ENCODE measurements at regions not wholly inside any gene's neighbourhood (a gene's known extent, or its start where the extent isn't known, plus 50 kb on each side); places are given as distances from the start of the nearest gene placed in this dataset.

GRCh38 chr2:71777946-71778345, 324.6 kb downstream of the DYSF start:
- Mint-ChIP-seq H3K9me3 (no peaks in the 10 kb centered on the region), H3K27ac (no peak overlapping the region), H3K36me3 (no peaks in the 10 kb centered on the region), H3K4me3 (no peak overlapping the region), H3K4me1 (ENCODE audit: low read depth in 2 of 2) (no peaks in the 10 kb centered on the region), H3K27me3 (peaks cover 16 to 42% of the 10 kb centered on the region in 2 donors)
- no peak for DNase-seq (ENCODE audit: low spot score)
- ATAC-seq, result no peak

GRCh38 chr2:71776227-71776626, 322.9 kb downstream of the DYSF start:
- Mint-ChIP-seq H3K27me3 (peaks cover 12 to 35% of the 10 kb centered on the region in 2 donors), H3K27ac (no peak overlapping the region), H3K4me3 (no peak overlapping the region), H3K36me3 (no peaks in the 10 kb centered on the region), H3K4me1 (ENCODE audit: low read depth in 2 of 2) (no peaks in the 10 kb centered on the region), H3K9me3 (no peaks in the 10 kb centered on the region)
- DNase-seq (ENCODE audit: low spot score), result no peak
- ATAC-seq, result no peak

DNA sequence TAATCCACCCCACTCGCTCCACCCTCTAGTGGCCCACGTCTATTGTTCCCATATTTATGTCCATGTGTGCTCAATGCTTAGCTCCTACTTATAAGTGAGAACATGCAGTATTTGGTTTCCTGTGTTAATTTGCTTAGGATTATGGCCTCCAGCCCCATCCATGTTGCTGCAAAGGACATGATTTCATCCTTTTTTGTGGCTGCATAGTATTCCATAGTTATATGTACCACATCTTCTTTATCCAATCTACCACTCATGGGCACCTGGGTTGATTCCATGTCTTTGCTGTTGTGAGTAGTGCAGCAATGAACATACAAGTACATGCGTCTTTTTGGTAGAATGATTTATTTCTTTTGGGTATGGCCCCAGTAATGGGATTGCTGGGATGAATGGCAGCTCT, 319.9 kb downstream of the DYSF start:
- Mint-ChIP-seq H3K9me3 (no peaks in the 10 kb centered on the region), H3K36me3 (no peaks in the 10 kb centered on the region), H3K27ac (no peak overlapping the region), H3K4me1 (ENCODE audit: low read depth in 2 of 2) (no peaks in the 10 kb centered on the region), H3K4me3 (no peak overlapping the region), H3K27me3 (peaks cover 6 to 22% of the 10 kb centered on the region in 2 donors)
- DNase-seq (ENCODE audit: low spot score), result no peak
- ATAC-seq, result no peak

DNA sequence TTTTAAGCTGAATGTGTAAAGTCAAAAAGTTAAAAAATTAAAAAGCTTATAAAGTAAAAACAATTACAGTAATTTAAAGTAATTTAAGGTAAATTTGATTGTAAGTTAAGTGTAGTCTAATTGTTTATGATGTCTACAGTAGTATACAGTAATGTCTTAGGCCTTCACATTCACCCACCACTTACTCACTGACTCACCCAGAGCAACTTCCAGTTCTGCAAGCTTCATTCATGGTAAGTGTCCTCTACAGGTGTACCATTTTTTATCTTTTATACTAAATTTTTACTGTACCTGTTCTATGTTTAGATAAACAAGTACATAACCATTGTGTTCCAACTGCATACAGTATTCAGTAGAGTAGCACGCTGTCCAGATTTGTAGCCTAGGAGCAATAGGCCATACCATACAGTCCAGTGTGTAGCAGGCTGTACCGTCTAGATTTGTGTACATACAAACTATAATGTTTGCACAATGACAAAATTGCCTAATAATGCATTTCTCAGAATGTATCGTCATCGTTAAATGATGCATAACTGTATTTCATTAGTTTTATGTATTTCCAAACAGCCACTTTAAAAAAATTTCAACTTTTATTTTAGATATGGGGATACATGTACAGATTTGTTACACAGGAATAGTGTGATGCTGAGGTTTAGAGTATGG, 319.3 kb downstream of the DYSF start:
- no peak for DNase-seq (ENCODE audit: low spot score)
- Mint-ChIP-seq H3K9me3 (no peaks in the 10 kb centered on the region), H3K36me3 (no peaks in the 10 kb centered on the region), H3K27me3 (peaks cover 6 to 22% of the 10 kb centered on the region in 2 donors), H3K27ac (no peak overlapping the region), H3K4me1 (ENCODE audit: low read depth in 2 of 2) (no peaks in the 10 kb centered on the region), H3K4me3 (no peak overlapping the region)
- ATAC-seq, result no peak

GRCh38 chr2:71767663-71768062, 314.3 kb downstream of the DYSF start:
- ATAC-seq (no peak), DNase-seq (ENCODE audit: low spot score) (no peak)
- H3K9me3 Mint-ChIP-seq, result no peaks in the 10 kb centered on the region
- peaks cover 17 to 20% of the 10 kb centered on the region in 2 donors for H3K27me3 Mint-ChIP-seq
- H3K4me3 Mint-ChIP-seq, result no peak overlapping the region
- no peaks in the 10 kb centered on the region for H3K4me1 Mint-ChIP-seq (ENCODE audit: low read depth in 2 of 2)
- H3K27ac Mint-ChIP-seq, result no peak overlapping the region
- no peaks in the 10 kb centered on the region for H3K36me3 Mint-ChIP-seq

- H3K27me3 Mint-ChIP-seq, result peaks cover 26 to 37% of the 10 kb centered on the region in 2 donors
- DNase-seq (ENCODE audit: low spot score) (no peak), ATAC-seq (no peak)
- no peak overlapping the region for H3K4me3 Mint-ChIP-seq
- no peaks in the 10 kb centered on the region for H3K9me3 Mint-ChIP-seq
- H3K27ac Mint-ChIP-seq, result no peak overlapping the region
- H3K36me3 Mint-ChIP-seq, result no peaks in the 10 kb centered on the region
- H3K4me1 Mint-ChIP-seq (ENCODE audit: low read depth in 2 of 2), result no peaks in the 10 kb centered on the region
Observed at GRCh38 chr2:71759060-71759459, 305.7 kb downstream of the DYSF start.

GRCh38 chr2:71757351-71757750, 304.0 kb downstream of the DYSF start:
- Mint-ChIP-seq H3K4me1 (ENCODE audit: low read depth in 2 of 2) (no peaks in the 10 kb centered on the region), H3K27me3 (peaks cover 16 to 34% of the 10 kb centered on the region in 2 donors), H3K36me3 (peaks cover 3% of the 10 kb centered on the region), H3K4me3 (no peak overlapping the region), H3K27ac (no peak overlapping the region), H3K9me3 (no peaks in the 10 kb centered on the region)
- ATAC-seq (no peak), DNase-seq (ENCODE audit: low spot score) (no peak)

DNA sequence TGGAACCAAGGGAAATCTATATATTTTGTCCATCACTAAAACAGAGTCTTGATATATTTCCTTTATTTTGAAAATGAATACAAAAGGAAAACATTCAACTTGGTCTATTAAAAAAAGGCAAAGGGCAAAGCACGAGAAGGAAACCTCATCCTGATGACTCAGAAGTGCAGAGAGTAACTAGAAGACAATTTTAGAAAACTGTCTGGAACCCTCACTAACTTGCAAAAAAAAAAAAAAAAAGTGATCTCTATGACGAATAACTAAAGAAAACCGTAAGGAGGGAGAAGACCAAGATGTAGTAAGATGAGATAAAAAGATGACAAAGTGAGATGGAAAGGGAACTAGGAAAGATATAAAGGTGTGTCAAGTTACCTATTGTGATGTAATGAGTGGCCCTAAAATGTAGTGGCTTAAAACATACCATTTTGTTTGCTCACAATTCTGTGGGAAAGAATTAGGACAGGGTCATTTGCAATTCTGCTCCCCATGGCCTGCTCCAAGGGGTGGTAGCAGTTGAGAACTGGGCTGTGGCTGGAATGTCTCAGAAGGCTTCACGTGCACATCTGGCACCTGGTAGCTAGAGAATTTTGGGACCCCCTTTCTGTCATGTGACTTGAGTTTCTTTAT, 303.0 kb downstream of the DYSF start:
- no peak for DNase-seq (ENCODE audit: low spot score)
- peaks cover 10% of the 10 kb centered on the region for H3K36me3 Mint-ChIP-seq
- H3K4me3 Mint-ChIP-seq, result no peak overlapping the region
- peaks cover 20 to 42% of the 10 kb centered on the region in 2 donors for H3K27me3 Mint-ChIP-seq
- no peak for ATAC-seq
- H3K27ac Mint-ChIP-seq, result no peak overlapping the region
- peaks cover 4% of the 10 kb centered on the region for H3K9me3 Mint-ChIP-seq
- H3K4me1 Mint-ChIP-seq (ENCODE audit: low read depth in 2 of 2), result no peaks in the 10 kb centered on the region

DNA sequence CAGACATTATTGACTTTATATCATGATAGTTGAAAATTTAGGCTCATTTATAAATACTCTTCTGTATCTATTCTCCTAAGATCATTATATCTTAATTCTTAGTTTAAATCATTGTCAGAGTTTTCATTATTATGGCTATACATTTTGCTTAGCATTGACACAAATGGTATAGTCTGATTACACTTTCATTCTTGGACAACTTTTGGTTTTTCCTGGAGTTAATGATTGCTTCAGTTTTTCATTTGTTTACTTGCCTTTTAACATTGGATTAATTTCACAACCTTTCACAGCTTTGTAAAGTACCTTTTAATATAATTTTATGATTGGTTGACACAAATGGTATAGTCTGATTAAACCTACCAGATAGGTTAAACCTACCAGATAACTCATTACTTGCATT, 298.2 kb downstream of the DYSF start:
- no peak for ATAC-seq
- H3K36me3 Mint-ChIP-seq, result peaks cover 10% of the 10 kb centered on the region
- peaks cover 4% of the 10 kb centered on the region for H3K9me3 Mint-ChIP-seq
- peaks cover 15 to 32% of the 10 kb centered on the region in 2 donors for H3K27me3 Mint-ChIP-seq
- H3K27ac Mint-ChIP-seq, result no peak overlapping the region
- no peak overlapping the region for H3K4me3 Mint-ChIP-seq
- H3K4me1 Mint-ChIP-seq (ENCODE audit: low read depth in 2 of 2), result no peaks in the 10 kb centered on the region
- DNase-seq (ENCODE audit: low spot score), result no peak

GRCh38 chr2:71749671-71750101, 296.3 kb downstream of the DYSF start:
- no peak for DNase-seq (ENCODE audit: low spot score)
- peaks cover 10% of the 10 kb centered on the region for H3K36me3 Mint-ChIP-seq
- H3K27ac Mint-ChIP-seq, result no peak overlapping the region
- no peaks in the 10 kb centered on the region for H3K4me1 Mint-ChIP-seq (ENCODE audit: low read depth in 2 of 2)
- peaks cover 10 to 25% of the 10 kb centered on the region in 2 donors for H3K27me3 Mint-ChIP-seq
- peaks cover 4% of the 10 kb centered on the region for H3K9me3 Mint-ChIP-seq
- ATAC-seq, result peak in 1 of 2 donors; percentile 17
- H3K4me3 Mint-ChIP-seq, result no peak overlapping the region

GRCh38 chr2:71748227-71748626, 294.9 kb downstream of the DYSF start:
- H3K4me1 Mint-ChIP-seq (ENCODE audit: low read depth in 2 of 2), result no peaks in the 10 kb centered on the region
- H3K9me3 Mint-ChIP-seq, result peaks cover 4% of the 10 kb centered on the region
- H3K4me3 Mint-ChIP-seq, result no peak overlapping the region
- no peak overlapping the region for H3K27ac Mint-ChIP-seq
- peaks cover 10 to 23% of the 10 kb centered on the region in 2 donors for H3K27me3 Mint-ChIP-seq
- DNase-seq (ENCODE audit: low spot score) (no peak), ATAC-seq (no peak)
- H3K36me3 Mint-ChIP-seq, result peaks cover 10% of the 10 kb centered on the region

DNA sequence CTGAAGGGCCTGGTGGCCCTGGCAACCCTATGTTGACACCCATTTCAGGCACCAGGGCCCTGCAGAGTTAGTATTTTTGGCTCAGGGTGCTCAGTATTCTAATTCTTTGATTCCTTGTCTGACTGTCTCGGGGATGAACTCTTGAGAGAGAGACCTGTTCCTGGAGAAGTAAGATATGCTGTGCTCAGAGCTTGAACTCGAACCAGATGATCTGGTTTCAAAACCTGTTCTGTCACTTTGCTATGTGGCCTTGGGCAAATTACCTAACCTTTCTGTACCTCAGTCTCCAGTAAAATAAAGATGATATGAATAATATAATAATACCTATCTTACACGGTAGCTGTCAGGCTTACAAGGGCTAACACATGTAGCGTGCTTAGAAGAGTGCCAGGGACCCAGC, 294.2 kb downstream of the DYSF start:
- DNase-seq (ENCODE audit: low spot score), result no peak
- ATAC-seq, result no peak
- Mint-ChIP-seq H3K27ac (no peak overlapping the region), H3K9me3 (peaks cover 4% of the 10 kb centered on the region), H3K4me3 (no peak overlapping the region), H3K36me3 (peaks cover 9% of the 10 kb centered on the region), H3K4me1 (ENCODE audit: low read depth in 2 of 2) (no peaks in the 10 kb centered on the region), H3K27me3 (peaks cover 10 to 16% of the 10 kb centered on the region in 2 donors)

GRCh38 chr2:71746946-71747501, 293.7 kb downstream of the DYSF start:
- DNase-seq (ENCODE audit: low spot score) (no peak), ATAC-seq (peak in 1 of 2 donors; percentile 42)
- H3K27ac Mint-ChIP-seq, result no peak overlapping the region
- peaks cover 4% of the 10 kb centered on the region for H3K36me3 Mint-ChIP-seq
- H3K4me1 Mint-ChIP-seq (ENCODE audit: low read depth in 2 of 2), result no peaks in the 10 kb centered on the region
- H3K27me3 Mint-ChIP-seq, result peaks cover 9 to 11% of the 10 kb centered on the region in 2 donors
- no peak overlapping the region for H3K4me3 Mint-ChIP-seq
- H3K9me3 Mint-ChIP-seq, result peaks cover 2% of the 10 kb centered on the region

DNA sequence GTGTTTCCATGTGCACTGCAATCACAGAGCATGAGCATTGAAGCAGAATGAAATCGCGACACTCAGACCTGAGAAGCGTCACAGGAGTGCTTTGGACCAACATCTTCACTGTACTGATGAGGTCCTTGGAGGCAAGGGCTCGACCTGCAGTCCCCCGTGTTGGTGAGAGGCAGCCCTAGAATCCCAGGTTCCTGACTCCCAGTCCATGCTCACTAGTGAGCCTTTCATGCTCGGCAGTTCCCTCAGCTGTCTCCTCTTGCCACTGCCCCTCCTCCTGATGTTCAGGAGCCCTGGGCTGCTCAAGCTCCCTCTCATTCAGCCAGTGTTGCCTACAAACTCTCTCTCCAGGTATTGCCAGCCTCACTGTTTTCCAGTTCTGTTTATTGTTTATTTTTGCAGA, 291.4 kb downstream of the DYSF start:
- no peak overlapping the region for H3K27ac Mint-ChIP-seq
- no peaks in the 10 kb centered on the region for H3K4me1 Mint-ChIP-seq (ENCODE audit: low read depth in 2 of 2)
- no peaks in the 10 kb centered on the region for H3K36me3 Mint-ChIP-seq
- H3K27me3 Mint-ChIP-seq, result peaks cover 5% of the 10 kb centered on the region in 2 donors
- no peak for ATAC-seq
- DNase-seq (ENCODE audit: low spot score), result no peak
- no peak overlapping the region for H3K4me3 Mint-ChIP-seq
- H3K9me3 Mint-ChIP-seq, result no peaks in the 10 kb centered on the region

Data from natural killer cell treated with Interleukin-12 subunit alpha and Interleukin-12 subunit beta and Interleukin-15 and Interleukin-18, amount 100 ng/mL, for 72 hours (primary cell).